Breast epithelium (tissue), 3 donors: ENCODE measurements at regions not wholly inside any gene's neighbourhood (a gene's known extent, or its start where the extent isn't known, plus 50 kb on each side); places are given as distances from the start of the nearest gene placed in this dataset.
"Not testable (repeated sequence)": the region's sequence is repeated elsewhere in the genome, so short reads cannot be mapped to it uniquely, and the experiment has no call there.

Source experiments
- CTCF ChIP-seq, 3 donors: fragments of 450-650 bp; IDR thresholded peaks; one replicate each; pipeline ENCODE4 v1.5.1; 2016 to 2017; ENCODE audit warnings: antibody characterized with exemption in 3 of 3, mild to moderate bottlenecking in 3 of 3, moderate library complexity in 3 of 3
- POLR2AphosphoS5 ChIP-seq, 3 donors: sonication (generic); formaldehyde crosslinking; IDR thresholded peaks; one replicate each; pipeline ENCODE4 v1.6.1; 2017; ENCODE audit warnings: antibody characterized with exemption in 3 of 3

- TF ChIP-seq POLR2AphosphoS5, CTCF (IDR thresholded peaks at IDR 0.05): not testable (repeated sequence)
These were observed 468.9 kb upstream of the PIK3R1 start for GRCh38 chr5:67746608-67747007.
